HTR-8/SVneo (cell line): ENCODE measurements at regions not wholly inside any gene's neighbourhood (a gene's known extent, or its start where the extent isn't known, plus 50 kb on each side); places are given as distances from the start of the nearest gene placed in this dataset.

ENCODE experiments used
- DNase-seq: peaks from one replicate; pipeline ENCODE4 v3.0.0; 2011; ENCODE audit warnings: low spot score, mixed read lengths; ENCODE audit not compliant: insufficient read length
- FAIRE-seq: peaks from 2 replicates; lab custom pipeline; 2011; peaks lifted over from hg19 to GRCh38; lab: Jason Lieb, UNC

- FAIRE-seq (no peak), DNase-seq (no peak)
Measured at GRCh38 chr5:52707616-52708015, 80.1 kb upstream of the ITGA1 start.

- FAIRE-seq = no peak
- no peak for DNase-seq
Measured at GRCh38 chr5:52708463-52708862, 79.3 kb upstream of the ITGA1 start.

GRCh38 chr5:52709167-52709925 is 78.4 kb upstream of the ITGA1 start:
- DNase-seq (no peak), FAIRE-seq (peak; percentile 52)

DNA sequence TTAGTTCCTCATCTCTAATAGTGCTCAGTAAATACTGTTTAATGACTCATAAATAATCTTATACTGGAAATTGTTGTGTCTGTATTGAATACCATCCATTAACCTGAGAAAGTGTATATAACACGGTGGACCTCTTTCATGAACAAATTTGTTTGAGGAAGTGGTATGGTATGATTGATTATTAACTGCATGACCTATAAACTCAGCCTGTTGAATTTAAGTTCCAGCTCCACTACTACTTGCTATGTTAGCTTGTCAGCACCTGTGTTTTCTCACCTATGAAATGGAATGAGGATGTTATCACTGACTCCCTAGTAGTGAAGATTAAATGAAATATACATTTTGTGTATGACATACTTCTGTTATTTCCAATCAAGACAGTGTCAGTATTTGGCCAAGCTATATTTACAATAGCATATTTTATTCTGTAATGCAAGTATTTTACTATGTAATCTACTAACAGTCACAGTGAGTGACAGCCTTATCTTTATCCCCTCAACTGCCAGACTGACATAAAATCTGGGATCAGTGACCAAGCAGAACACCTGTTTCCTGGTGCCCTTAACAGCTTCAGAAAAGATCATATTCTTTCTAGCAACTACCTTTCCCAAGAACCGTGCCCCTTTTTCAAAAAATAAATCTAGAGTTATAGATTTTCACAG is 77.3 kb upstream of the ITGA1 start:
- peak; percentile 36 for FAIRE-seq
- DNase-seq = no peak

DNA sequence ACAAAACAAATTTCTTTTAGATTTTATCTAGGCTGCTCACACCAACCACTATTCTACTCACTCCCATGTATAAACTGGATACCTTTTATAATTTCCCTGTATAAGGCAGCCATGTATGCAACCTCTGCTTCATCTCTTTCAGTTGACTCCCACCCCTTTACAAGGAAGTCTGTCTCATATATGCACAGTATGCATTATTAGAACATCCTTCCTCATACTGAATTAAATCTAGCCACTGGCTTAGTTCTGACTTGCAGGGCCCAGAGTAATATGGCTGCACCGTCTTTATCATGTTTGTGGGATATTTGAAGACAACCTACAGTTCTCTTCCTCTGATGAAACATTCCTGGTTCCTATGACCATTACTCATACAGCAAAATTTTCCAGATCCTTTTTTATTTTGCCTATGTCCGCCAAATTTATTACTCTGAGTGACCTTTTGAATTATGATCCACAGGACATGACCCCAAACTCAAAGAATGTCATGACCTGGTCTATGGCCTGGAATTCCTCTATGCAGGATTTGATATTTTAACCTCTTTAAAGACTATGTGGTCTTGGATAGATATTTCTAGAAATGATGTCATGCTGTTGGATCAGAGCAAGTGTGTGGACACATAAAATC is 76.6 kb upstream of the ITGA1 start:
- peak; percentile 40 for FAIRE-seq
- no peak for DNase-seq

- DNase-seq = no peak
- FAIRE-seq = no peak
Measured at GRCh38 chr5:52712354-52712753, 75.4 kb upstream of the ITGA1 start.

DNA sequence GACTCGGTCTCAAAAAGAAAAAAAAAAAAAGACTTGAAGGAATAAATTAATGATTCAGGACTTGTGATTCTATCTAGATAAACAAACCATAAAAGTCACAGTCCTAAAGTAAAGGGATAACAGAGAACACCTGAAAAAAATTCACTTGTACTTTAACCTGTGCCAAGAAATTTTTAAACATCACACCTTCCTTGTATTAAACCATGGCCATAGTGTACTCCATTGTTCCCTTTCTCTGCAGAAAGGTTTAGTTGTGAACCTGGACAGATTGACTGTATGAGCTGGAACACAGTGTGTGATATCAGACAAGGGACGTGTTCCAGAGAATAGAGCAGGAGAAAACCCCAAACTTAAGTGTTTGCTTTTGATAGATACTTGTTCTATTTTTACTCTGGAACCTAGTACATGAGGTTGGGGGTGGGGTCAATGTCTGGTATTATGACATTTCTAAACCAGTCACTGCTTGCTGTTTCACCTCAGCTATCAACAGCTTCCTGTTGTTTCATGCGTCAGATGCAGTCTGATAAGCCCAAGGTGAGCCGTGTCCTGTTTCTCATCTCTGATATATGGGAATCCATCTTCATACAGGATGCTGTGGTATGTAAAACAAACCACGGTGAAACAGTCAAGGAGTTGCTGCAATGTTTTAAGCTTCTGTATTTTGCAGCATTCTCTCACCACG is 62.5 kb upstream of the ITGA1 start:
- DNase-seq (no peak), FAIRE-seq (peak; percentile 79)

DNA sequence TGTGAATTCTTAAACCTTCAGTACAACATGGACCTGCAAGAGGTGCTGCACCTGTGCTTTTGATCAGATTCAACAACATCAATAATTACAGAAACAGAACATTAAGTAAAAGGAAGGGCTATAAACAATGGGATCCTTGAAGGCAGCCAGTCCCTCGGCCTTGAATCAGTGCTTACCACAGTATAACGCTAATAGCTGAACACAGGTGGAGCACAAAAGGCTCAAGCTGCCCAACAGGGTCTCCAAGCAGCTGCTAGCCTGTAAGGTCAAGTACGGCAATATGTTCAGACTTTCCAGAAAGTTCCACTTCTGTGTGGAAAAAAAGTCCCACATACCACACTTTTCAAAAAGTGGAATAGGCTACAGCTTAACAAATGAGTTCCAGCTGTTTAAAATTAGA is 61.9 kb upstream of the ITGA1 start:
- DNase-seq = no peak

GRCh38 chr5:52727020-52727419 is 60.7 kb upstream of the ITGA1 start:
- no peak for FAIRE-seq
- DNase-seq = no peak

More for the DNA sequence above, 61.9 kb upstream of the ITGA1 start:
- no peak for FAIRE-seq

GRCh38 chr5:52727576-52727975 is 60.1 kb upstream of the ITGA1 start:
- FAIRE-seq = peak; percentile 77

GRCh38 chr5:52728224-52728623 is 59.5 kb upstream of the ITGA1 start:
- peak; percentile 76 for FAIRE-seq

More at GRCh38 chr5:52727576-52727975, 60.1 kb upstream of the ITGA1 start:
- DNase-seq = peak; percentile 45

DNA sequence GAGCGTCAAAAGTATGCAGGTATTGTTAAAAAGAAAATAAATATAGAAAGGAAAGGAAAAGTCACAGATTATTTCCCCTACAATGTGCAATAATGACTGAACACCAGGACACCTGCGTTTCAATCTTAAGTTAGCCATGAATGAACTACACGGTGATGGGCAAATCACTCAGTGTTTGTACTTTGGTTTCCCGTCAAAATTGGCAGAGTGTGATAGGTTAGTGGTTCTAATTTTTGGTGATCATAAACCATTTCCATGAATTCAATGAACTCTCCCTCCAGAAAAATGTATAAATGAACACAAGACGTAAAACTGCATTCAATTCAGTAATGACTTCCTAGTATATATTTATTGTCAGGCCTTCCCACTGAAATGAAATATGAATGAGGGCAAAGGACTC is 59.0 kb upstream of the ITGA1 start:
- DNase-seq (no peak), FAIRE-seq (peak; percentile 58)

More at GRCh38 chr5:52728224-52728623, 59.5 kb upstream of the ITGA1 start:
- DNase-seq = no peak

DNA sequence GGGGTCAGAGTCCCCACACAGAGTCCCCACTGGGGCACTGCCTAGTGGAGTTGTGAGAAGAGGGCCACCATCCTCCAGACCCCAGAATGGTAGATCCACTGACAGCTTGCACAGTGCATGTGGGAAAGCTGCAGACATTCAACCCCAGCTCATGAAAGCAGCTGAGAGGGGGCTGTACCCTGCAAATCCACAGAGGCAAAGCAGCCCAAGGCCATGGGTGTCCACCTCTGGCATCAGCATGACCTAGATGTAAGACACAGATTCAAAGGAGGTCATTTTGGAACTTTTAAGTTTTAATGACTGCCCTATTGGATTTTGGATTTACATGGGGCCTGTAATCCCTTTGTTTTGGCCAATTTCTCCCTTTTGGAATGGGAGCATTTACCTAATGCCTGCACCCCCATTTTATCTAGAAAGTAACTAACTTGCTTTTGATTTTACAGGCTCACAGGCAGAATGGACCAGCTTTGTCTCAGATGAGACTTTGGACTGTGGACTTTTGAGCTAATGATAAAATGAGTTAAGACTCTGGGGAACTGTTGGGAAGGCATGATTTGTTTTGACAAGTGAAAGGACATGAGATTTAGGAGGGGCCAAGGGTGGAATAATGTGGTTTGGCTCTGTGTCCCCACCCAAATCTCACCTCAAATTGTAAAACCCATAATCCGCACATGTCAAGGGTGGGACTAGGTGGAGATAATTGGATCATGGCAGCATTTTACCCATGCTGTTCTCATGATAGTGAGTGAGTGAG is 56.3 kb upstream of the ITGA1 start:
- FAIRE-seq = no peak

GRCh38 chr5:52734557-52734956 is 53.2 kb upstream of the ITGA1 start:
- DNase-seq (no peak), FAIRE-seq (peak; percentile 26)

More for the DNA sequence above, 56.3 kb upstream of the ITGA1 start:
- no peak for DNase-seq

GRCh38 chr5:52735139-52735538 is 52.6 kb upstream of the ITGA1 start:
- FAIRE-seq (peak; percentile 38), DNase-seq (no peak)
